GM23338 (cell line): ENCODE measurements at regions not wholly inside any gene's neighbourhood (a gene's known extent, or its start where the extent isn't known, plus 50 kb on each side); places are given as distances from the start of the nearest gene placed in this dataset.
"Not testable (repeated sequence)": the region's sequence is repeated elsewhere in the genome, so short reads cannot be mapped to it uniquely, and the experiment has no call there.

Source experiments
- ATAC-seq: fragments of 200-7000 bp; cut with Tn5 transposase; 3 replicates; pipeline ENCODE4 v1.9.1; 2020
- DNase-seq: peaks from one replicate; pipeline ENCODE4 v3.0.0-alpha.2; 2015; ENCODE audit warnings: low spot score
- H2AFZ ChIP-seq: fragments of 200-600 bp; sonication (generic); 2 replicates; pipeline ENCODE4 v1.8.0; 2016; ENCODE audit warnings: antibody characterized with exemption, mild to moderate bottlenecking, moderate library complexity
- H3F3A ChIP-seq: fragments of 200-600 bp; sonication (generic); replicated peaks from 2 replicates; pipeline ENCODE4 v1.8.0; 2017; ENCODE audit warnings: antibody characterized with exemption, mixed run types, low read depth
- H3K27ac ChIP-seq: fragments of 200-600 bp; sonication (generic); 2 replicates; pipeline ENCODE4 v1.6.1; 2016; ENCODE audit warnings: low read depth
- H3K27me3 ChIP-seq: fragments of 200-600 bp; sonication (generic); 2 replicates; pipeline ENCODE4 v1.8.0; 2016; ENCODE audit warnings: mild to moderate bottlenecking, mixed run types, moderate library complexity; ENCODE audit not compliant: insufficient read depth
- H3K36me3 ChIP-seq: fragments of 200-600 bp; sonication (generic); 2 replicates; pipeline ENCODE4 v1.8.0; 2016; ENCODE audit warnings: mild to moderate bottlenecking; ENCODE audit not compliant: insufficient read depth
- H3K4me1 ChIP-seq: fragments of 200-600 bp; sonication (generic); 2 replicates; pipeline ENCODE4 v1.8.0; 2016; ENCODE audit warnings: mild to moderate bottlenecking, moderate library complexity; ENCODE audit not compliant: insufficient read depth
- H3K4me2 ChIP-seq: fragments of 200-600 bp; sonication (generic); 2 replicates; pipeline ENCODE4 v1.7.1; 2017; ENCODE audit warnings: mixed run types
- H3K4me3 ChIP-seq: fragments of 200-600 bp; sonication (generic); 2 replicates; pipeline ENCODE4 v1.6.1; 2016; ENCODE audit warnings: mixed run types
- H3K79me2 ChIP-seq: fragments of 200-600 bp; sonication (generic); replicated peaks from 2 replicates; pipeline ENCODE4 v1.8.0; 2017; ENCODE audit warnings: mild to moderate bottlenecking; ENCODE audit not compliant: insufficient read depth
- H3K9me2 ChIP-seq: fragments of 200-600 bp; sonication (generic); 2 replicates; pipeline ENCODE4 v1.8.0; 2017; ENCODE audit not compliant: insufficient read depth
- H4K20me1 ChIP-seq: fragments of 200-600 bp; sonication (generic); replicated peaks from 2 replicates; pipeline ENCODE4 v1.8.0; 2017; ENCODE audit warnings: mild to moderate bottlenecking; ENCODE audit not compliant: insufficient read depth
- H3K27ac Mint-ChIP-seq: 2 replicates; pipeline ENCODE4 v1.8.0; 2020; ENCODE audit warnings: inconsistent platforms, mild to moderate bottlenecking, moderate library complexity, mixed read lengths
- H3K27me3 Mint-ChIP-seq: 3 replicates; pipeline ENCODE4 v1.8.0; 2022; ENCODE audit warnings: low read depth, mild to moderate bottlenecking, moderate library complexity, mixed read lengths, inconsistent platforms; ENCODE audit not compliant: insufficient read depth, poor library complexity
- H3K36me3 Mint-ChIP-seq: 3 replicates; pipeline ENCODE4 v1.8.0; 2021; ENCODE audit warnings: low read depth, mild to moderate bottlenecking, inconsistent platforms, moderate library complexity, mixed read lengths
- H3K4me1 Mint-ChIP-seq: 3 replicates; pipeline ENCODE4 v1.8.0; 2020; ENCODE audit warnings: mild to moderate bottlenecking, inconsistent platforms, mixed read lengths
- H3K4me3 Mint-ChIP-seq: 3 replicates; pipeline ENCODE4 v1.8.0; 2021; ENCODE audit warnings: moderate library complexity, mild to moderate bottlenecking, inconsistent platforms, mixed read lengths
- H3K9me3 Mint-ChIP-seq: 3 replicates; pipeline ENCODE4 v1.8.0; 2020; ENCODE audit warnings: moderate library complexity, mild to moderate bottlenecking, inconsistent platforms, mixed read lengths
- CREB1 ChIP-seq: fragments of 250-450 bp; sonication (Bioruptor Pico); IDR thresholded peaks from 2 replicates; pipeline ENCODE4 v1.5.0; 2020; ENCODE audit warnings: low read depth, mild to moderate bottlenecking, moderate library complexity
- CTCF ChIP-seq, 2 experiments: fragments of 200-600 bp in 1 of 2; sonication (generic) in 1 of 2; conservative IDR thresholded peaks; 2 replicates each; pipeline versions ENCODE4 v1.5.1 to v1.6.1; 2016 to 2017; ENCODE audit warnings: antibody characterized with exemption in 2 of 2, low read depth in 2 of 2, mild to moderate bottlenecking in 2 of 2, moderate library complexity in 1 of 2
- EZH2 ChIP-seq: fragments of 200-600 bp; sonication (generic); IDR thresholded peaks from one replicate; pipeline ENCODE4 v1.8.0; 2017; ENCODE audit warnings: antibody characterized with exemption, mild to moderate bottlenecking, low read depth; ENCODE audit not compliant: unreplicated experiment
- JUNB ChIP-seq: IDR thresholded peaks from one replicate; pipeline ENCODE4 v1.6.1; 2016; ENCODE audit warnings: antibody characterized with exemption; ENCODE audit not compliant: unreplicated experiment
- NANOG ChIP-seq: IDR thresholded peaks from 2 replicates; pipeline ENCODE4 v1.6.1; 2016; ENCODE audit warnings: antibody characterized with exemption, borderline replicate concordance
- POLR2AphosphoS5 ChIP-seq: IDR thresholded peaks from 2 replicates; pipeline ENCODE4 v1.6.1; 2016; ENCODE audit warnings: antibody characterized with exemption, low read depth
- ZNF114 ChIP-seq: fragments of 250-450 bp; sonication (Bioruptor Pico); IDR thresholded peaks from 2 replicates; pipeline ENCODE4 v1.5.0; 2020; ENCODE audit warnings: mild to moderate bottlenecking, moderate library complexity
- ZNF331 ChIP-seq: fragments of 250-450 bp; sonication (Bioruptor Pico); IDR thresholded peaks from 2 replicates; pipeline ENCODE4 v1.5.0; 2020; ENCODE audit warnings: low read depth, mild to moderate bottlenecking, moderate library complexity
- TF ChIP-seq, protein P1 (sequence below): IDR thresholded peaks from 2 replicates; pipeline ENCODE4 v1.6.1; 2016; ENCODE audit warnings: antibody characterized with exemption

GRCh38 chrX:128961290-128961689 lies 562.0 kb downstream of the SMARCA1 start:
- TF ChIP-seq ZNF114 (CRISPR knock-in tag) (no peak), CREB1 (CRISPR knock-in tag) (no peak), CTCF (conservative IDR thresholded peaks at IDR 0.05; ENCODE audit: low read depth in 2 of 2) (no peak), EZH2 (no peak), JUNB (no peak)
- TF ChIP-seq, protein P1, sequence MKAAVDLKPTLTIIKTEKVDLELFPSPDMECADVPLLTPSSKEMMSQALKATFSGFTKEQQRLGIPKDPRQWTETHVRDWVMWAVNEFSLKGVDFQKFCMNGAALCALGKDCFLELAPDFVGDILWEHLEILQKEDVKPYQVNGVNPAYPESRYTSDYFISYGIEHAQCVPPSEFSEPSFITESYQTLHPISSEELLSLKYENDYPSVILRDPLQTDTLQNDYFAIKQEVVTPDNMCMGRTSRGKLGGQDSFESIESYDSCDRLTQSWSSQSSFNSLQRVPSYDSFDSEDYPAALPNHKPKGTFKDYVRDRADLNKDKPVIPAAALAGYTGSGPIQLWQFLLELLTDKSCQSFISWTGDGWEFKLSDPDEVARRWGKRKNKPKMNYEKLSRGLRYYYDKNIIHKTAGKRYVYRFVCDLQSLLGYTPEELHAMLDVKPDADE, result no peak
- no peak overlapping the region for H3K4me2 ChIP-seq
- H3K36me3 ChIP-seq, result no peaks in the 10 kb centered on the region
- H3K4me3 ChIP-seq, result no peak overlapping the region
- peaks cover 4% of the 10 kb centered on the region; the same call in 2 of the 3 replicates for H3K9me3 Mint-ChIP-seq
- H3K36me3 Mint-ChIP-seq, result peaks cover 5% of the 10 kb centered on the region; the same call in 1 of the 3 replicates
- DNase-seq (no peak), ATAC-seq (no peak)
- no peak overlapping the region for H3K4me3 Mint-ChIP-seq
- H2AFZ ChIP-seq, result no peak overlapping the region
- no peaks in the 10 kb centered on the region for H3K9me2 ChIP-seq
- H3K79me2 ChIP-seq, result no peaks in the 10 kb centered on the region
- no peak overlapping the region for H3K27ac ChIP-seq
- no peaks in the 10 kb centered on the region for H3K4me1 Mint-ChIP-seq
- no peak overlapping the region for H3K27ac Mint-ChIP-seq
- H4K20me1 ChIP-seq, result no peaks in the 10 kb centered on the region
- no peaks in the 10 kb centered on the region for H3K27me3 Mint-ChIP-seq
- no peaks in the 10 kb centered on the region for H3K27me3 ChIP-seq
- no peaks in the 10 kb centered on the region for H3F3A ChIP-seq
- H3K4me1 ChIP-seq, result no peaks in the 10 kb centered on the region

- H3K36me3 ChIP-seq, H3K4me1 ChIP-seq, ATAC-seq, H3K4me2 ChIP-seq, H3K4me3 Mint-ChIP-seq, H3K79me2 ChIP-seq, H3K4me3 ChIP-seq, H3K27ac ChIP-seq, H3K27ac Mint-ChIP-seq, H2AFZ ChIP-seq, H3K27me3 Mint-ChIP-seq, H3K9me2 ChIP-seq, H3K27me3 ChIP-seq, H3K4me1 Mint-ChIP-seq, DNase-seq, H3F3A ChIP-seq, H4K20me1 ChIP-seq: not testable (repeated sequence)
- Mint-ChIP-seq H3K36me3 (peaks cover 23% of the 10 kb centered on the region; the same call in 2 of the 3 replicates), H3K9me3 (peaks cover 38% of the 10 kb centered on the region)
Measured at GRCh38 chrX:128954697-128955096, 568.6 kb downstream of the SMARCA1 start.

GRCh38 chrX:128931071-128931470 lies 592.2 kb downstream of the SMARCA1 start:
- no peaks in the 10 kb centered on the region for H4K20me1 ChIP-seq
- no peak overlapping the region for H3K4me3 ChIP-seq
- DNase-seq, result no peak
- no peaks in the 10 kb centered on the region for H3K79me2 ChIP-seq
- H3K27ac ChIP-seq, result no peak overlapping the region
- no peak overlapping the region for H2AFZ ChIP-seq
- no peaks in the 10 kb centered on the region for H3K36me3 ChIP-seq
- no peak overlapping the region for H3K27ac Mint-ChIP-seq
- H3F3A ChIP-seq, result no peaks in the 10 kb centered on the region
- H3K36me3 Mint-ChIP-seq, result peaks cover 2% of the 10 kb centered on the region; the same call in 1 of the 3 replicates
- no peak for ATAC-seq
- H3K4me1 ChIP-seq, result no peaks in the 10 kb centered on the region
- H3K4me3 Mint-ChIP-seq, result no peak overlapping the region
- no peaks in the 10 kb centered on the region for H3K27me3 Mint-ChIP-seq
- H3K9me2 ChIP-seq, result no peaks in the 10 kb centered on the region
- H3K27me3 ChIP-seq, result no peaks in the 10 kb centered on the region
- H3K4me2 ChIP-seq, result no peak overlapping the region
- H3K9me3 Mint-ChIP-seq, result peaks cover 12% of the 10 kb centered on the region
- H3K4me1 Mint-ChIP-seq, result no peaks in the 10 kb centered on the region
- no peak for TF ChIP-seq ZNF331 (CRISPR knock-in tag)
- no peak for TF ChIP-seq NANOG
- no peak for TF ChIP-seq CREB1 (CRISPR knock-in tag)
- no peak for TF ChIP-seq CTCF (conservative IDR thresholded peaks at IDR 0.05; ENCODE audit: low read depth in 2 of 2)
- TF ChIP-seq POLR2AphosphoS5, result no peak
- TF ChIP-seq JUNB, result no peak
